HCT116 (cell line): ENCODE measurements at regions not wholly inside any gene's neighbourhood (a gene's known extent, or its start where the extent isn't known, plus 50 kb on each side); places are given as distances from the start of the nearest gene placed in this dataset.
"Not testable (repeated sequence)": the region's sequence is repeated elsewhere in the genome, so short reads cannot be mapped to it uniquely, and the experiment has no call there.

Experiments
- CEBPB ChIP-seq: IDR thresholded peaks from 2 replicates; pipeline ENCODE4 v1.6.1; 2012; ENCODE audit warnings: low read depth
- EZH2 ChIP-seq: fragments of 200-600 bp; sonication (generic); IDR thresholded peaks from 2 replicates; pipeline ENCODE4 v1.6.1; 2017; ENCODE audit warnings: antibody characterized with exemption, mixed run types
- EZH2phosphoT487 ChIP-seq: fragments of 200-600 bp; IDR thresholded peaks from 2 replicates; pipeline ENCODE4 v1.6.1; 2018; ENCODE audit warnings: antibody characterized with exemption, borderline replicate concordance
- FOSL1 ChIP-seq: IDR thresholded peaks from 2 replicates; pipeline ENCODE4 v1.6.1; 2012; ENCODE audit warnings: low read depth
- POLR2A ChIP-seq: IDR thresholded peaks from 2 replicates; pipeline ENCODE4 v1.7.0; 2011; ENCODE audit warnings: borderline replicate concordance; ENCODE audit not compliant: insufficient read depth, insufficient read length; ENCODE audit errors: extremely low read depth
- POLR2AphosphoS5 ChIP-seq: IDR thresholded peaks from 2 replicates; pipeline ENCODE4 v1.6.1; 2011; ENCODE audit warnings: mild to moderate bottlenecking, low read depth, low read length, moderate library complexity
- SP1 ChIP-seq: IDR thresholded peaks from 2 replicates; pipeline ENCODE4 v1.6.1; 2012; ENCODE audit warnings: low read depth
- SRF ChIP-seq: IDR thresholded peaks from 2 replicates; pipeline ENCODE4 v1.6.1; 2012; ENCODE audit warnings: low read depth
- YY1 ChIP-seq: IDR thresholded peaks from 2 replicates; pipeline ENCODE4 v1.6.1; 2011; ENCODE audit warnings: low read length, low read depth, moderate library complexity, mild to moderate bottlenecking; ENCODE audit not compliant: insufficient replicate concordance; ENCODE audit errors: extremely low read depth
- TF ChIP-seq, protein P1 (sequence below): IDR thresholded peaks from 2 replicates; pipeline ENCODE4 v1.6.1; 2012
- TF ChIP-seq, protein P2 (sequence below), 3 experiments: fragments of 200-600 bp in 1 of 3; sonication (generic) in 1 of 3; IDR thresholded peaks in 2 of 3; conservative IDR thresholded peaks in 1 of 3; 2 replicates each; pipeline ENCODE4 v1.5.1; 2012 to 2017; ENCODE audit warnings: low read depth in 2 of 3, low read length in 2 of 3, antibody characterized with exemption in 1 of 3, borderline replicate concordance in 1 of 3, control low read depth in 1 of 3, mild to moderate bottlenecking in 1 of 3, mixed read lengths in 1 of 3, mixed run types in 1 of 3, moderate library complexity in 1 of 3; ENCODE audit not compliant: insufficient read depth in 1 of 3
- TF ChIP-seq, protein P3 (sequence below): IDR thresholded peaks from 2 replicates; pipeline ENCODE4 v1.6.1; 2011; ENCODE audit warnings: mild to moderate bottlenecking, low read length, moderate library complexity; ENCODE audit not compliant: insufficient replicate concordance; ENCODE audit errors: extremely low read depth

DNA sequence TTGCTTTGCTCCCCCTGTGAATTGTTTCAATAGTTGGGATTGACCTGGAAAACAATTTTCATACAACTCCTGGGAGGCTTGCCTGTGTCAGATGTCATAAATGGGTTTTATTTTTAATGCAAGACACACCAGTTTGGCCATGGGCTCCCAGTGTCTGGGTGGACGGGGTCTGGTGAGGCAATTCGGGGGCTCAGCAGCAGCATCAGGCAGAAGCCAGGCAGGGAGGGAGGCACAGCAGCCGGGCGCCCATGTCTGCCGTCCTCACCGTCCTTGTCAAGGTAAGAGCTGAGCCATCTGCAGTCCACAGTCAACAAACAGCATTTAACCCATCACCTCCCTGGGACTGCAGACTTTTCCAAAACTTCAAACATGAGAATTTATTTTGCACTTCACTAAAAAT, 150.6 kb downstream of the NPIPB11 start:
- TF ChIP-seq, protein P1, sequence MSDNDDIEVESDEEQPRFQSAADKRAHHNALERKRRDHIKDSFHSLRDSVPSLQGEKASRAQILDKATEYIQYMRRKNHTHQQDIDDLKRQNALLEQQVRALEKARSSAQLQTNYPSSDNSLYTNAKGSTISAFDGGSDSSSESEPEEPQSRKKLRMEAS, result not testable (repeated sequence)
- TF ChIP-seq, protein P2, sequence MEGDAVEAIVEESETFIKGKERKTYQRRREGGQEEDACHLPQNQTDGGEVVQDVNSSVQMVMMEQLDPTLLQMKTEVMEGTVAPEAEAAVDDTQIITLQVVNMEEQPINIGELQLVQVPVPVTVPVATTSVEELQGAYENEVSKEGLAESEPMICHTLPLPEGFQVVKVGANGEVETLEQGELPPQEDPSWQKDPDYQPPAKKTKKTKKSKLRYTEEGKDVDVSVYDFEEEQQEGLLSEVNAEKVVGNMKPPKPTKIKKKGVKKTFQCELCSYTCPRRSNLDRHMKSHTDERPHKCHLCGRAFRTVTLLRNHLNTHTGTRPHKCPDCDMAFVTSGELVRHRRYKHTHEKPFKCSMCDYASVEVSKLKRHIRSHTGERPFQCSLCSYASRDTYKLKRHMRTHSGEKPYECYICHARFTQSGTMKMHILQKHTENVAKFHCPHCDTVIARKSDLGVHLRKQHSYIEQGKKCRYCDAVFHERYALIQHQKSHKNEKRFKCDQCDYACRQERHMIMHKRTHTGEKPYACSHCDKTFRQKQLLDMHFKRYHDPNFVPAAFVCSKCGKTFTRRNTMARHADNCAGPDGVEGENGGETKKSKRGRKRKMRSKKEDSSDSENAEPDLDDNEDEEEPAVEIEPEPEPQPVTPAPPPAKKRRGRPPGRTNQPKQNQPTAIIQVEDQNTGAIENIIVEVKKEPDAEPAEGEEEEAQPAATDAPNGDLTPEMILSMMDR (IDR thresholded peaks at IDR 0.05 in 2 of 3, conservative IDR thresholded peaks at IDR 0.05 in 1 of 3; ENCODE audit: borderline replicate concordance in 1 of 3, insufficient read depth in 1 of 3, low read depth in 2 of 3, low read length in 2 of 3), result not testable (repeated sequence)
- TF ChIP-seq FOSL1, YY1, POLR2A, SP1, POLR2AphosphoS5, SRF, CEBPB, EZH2, EZH2phosphoT487: not testable (repeated sequence)
- TF ChIP-seq, protein P3, sequence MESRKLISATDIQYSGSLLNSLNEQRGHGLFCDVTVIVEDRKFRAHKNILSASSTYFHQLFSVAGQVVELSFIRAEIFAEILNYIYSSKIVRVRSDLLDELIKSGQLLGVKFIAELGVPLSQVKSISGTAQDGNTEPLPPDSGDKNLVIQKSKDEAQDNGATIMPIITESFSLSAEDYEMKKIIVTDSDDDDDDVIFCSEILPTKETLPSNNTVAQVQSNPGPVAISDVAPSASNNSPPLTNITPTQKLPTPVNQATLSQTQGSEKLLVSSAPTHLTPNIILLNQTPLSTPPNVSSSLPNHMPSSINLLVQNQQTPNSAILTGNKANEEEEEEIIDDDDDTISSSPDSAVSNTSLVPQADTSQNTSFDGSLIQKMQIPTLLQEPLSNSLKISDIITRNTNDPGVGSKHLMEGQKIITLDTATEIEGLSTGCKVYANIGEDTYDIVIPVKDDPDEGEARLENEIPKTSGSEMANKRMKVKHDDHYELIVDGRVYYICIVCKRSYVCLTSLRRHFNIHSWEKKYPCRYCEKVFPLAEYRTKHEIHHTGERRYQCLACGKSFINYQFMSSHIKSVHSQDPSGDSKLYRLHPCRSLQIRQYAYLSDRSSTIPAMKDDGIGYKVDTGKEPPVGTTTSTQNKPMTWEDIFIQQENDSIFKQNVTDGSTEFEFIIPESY, result not testable (repeated sequence)
